ENCODE measurements at regions not wholly inside any gene's neighbourhood (a gene's known extent, or its start where the extent isn't known, plus 50 kb on each side); places are given as distances from the start of the nearest gene placed in this dataset.
"Not testable (repeated sequence)": the region's sequence is repeated elsewhere in the genome, so short reads cannot be mapped to it uniquely, and the experiment has no call there.

GRCh38 chr7:101712652-101713051 lies 83.6 kb upstream of the MYL10 start:
- DNase-seq, result no peak

GRCh38 chr7:101714097-101714496 lies 85.0 kb upstream of the MYL10 start:
- DNase-seq, result no peak

- DNase-seq, result no peak
Observed at GRCh38 chr7:101717628-101718357, 88.7 kb upstream of the MYL10 start.

- no peak for DNase-seq
Observed at GRCh38 chr7:101718363-101719122, 89.4 kb upstream of the MYL10 start.

- no peak for DNase-seq
Observed at GRCh38 chr7:101719123-101719470, 90.0 kb upstream of the MYL10 start.

GRCh38 chr7:101720324-101720723 lies 91.2 kb upstream of the MYL10 start:
- no peak for DNase-seq

- DNase-seq, result no peak
Observed at GRCh38 chr7:101722247-101722646, 93.2 kb upstream of the MYL10 start.

- no peak for DNase-seq
Observed at GRCh38 chr7:101723835-101724234, 93.6 kb upstream of the CUX1 start.

GRCh38 chr7:101724957-101725356 lies 92.5 kb upstream of the CUX1 start:
- DNase-seq, result no peak

- no peak for DNase-seq
Observed at GRCh38 chr7:101725921-101726320, 91.5 kb upstream of the CUX1 start.

- no peak for DNase-seq
Observed at GRCh38 chr7:101727184-101727583, 90.2 kb upstream of the CUX1 start.

- no peak for DNase-seq
Observed at GRCh38 chr7:101728128-101728527, 89.3 kb upstream of the CUX1 start.

GRCh38 chr7:101728873-101729240 lies 88.6 kb upstream of the CUX1 start:
- DNase-seq, result not testable (repeated sequence)

GRCh38 chr7:101729241-101729883 lies 88.1 kb upstream of the CUX1 start:
- no peak for DNase-seq

- no peak for DNase-seq
Observed at GRCh38 chr7:101731502-101732084, 85.8 kb upstream of the CUX1 start.

GRCh38 chr7:101733713-101734475 lies 83.5 kb upstream of the CUX1 start:
- no peak for DNase-seq

GRCh38 chr7:101736084-101736483 lies 81.3 kb upstream of the CUX1 start:
- DNase-seq, result no peak

- no peak for DNase-seq
Observed at GRCh38 chr7:101739775-101740398, 77.5 kb upstream of the CUX1 start.

- peak; percentile 24 for DNase-seq
Observed at GRCh38 chr7:101740981-101741725, 76.3 kb upstream of the CUX1 start.

GRCh38 chr7:101743241-101743994 lies 74.0 kb upstream of the CUX1 start:
- DNase-seq, result peak; percentile 64

- DNase-seq, result no peak
Observed at GRCh38 chr7:101743995-101744360, 73.4 kb upstream of the CUX1 start.

All from activated gamma-delta T cell treated with Interleukin-2 at 50 U/mL for 16 hours (primary cell).